HEK293 (cell line): ENCODE measurements at regions not wholly inside any gene's neighbourhood (a gene's known extent, or its start where the extent isn't known, plus 50 kb on each side); places are given as distances from the start of the nearest gene placed in this dataset.

ENCODE experiments used
- CTCF ChIA-PET: fragments of 350-600 bp; formaldehyde crosslinking; extraction: SDS; loops from one replicate; lab custom pipeline; 2021; ENCODE audit warnings: antibody characterized with exemption; lab: Yijun Ruan, JAX
- POLR2A ChIA-PET: fragments of 300-600 bp; formaldehyde crosslinking; extraction: SDS; loops from one replicate; lab custom pipeline; 2020; ENCODE audit warnings: antibody characterized with exemption, inconsistent platforms; lab: Yijun Ruan, JAX
- H3K27ac ChIP-seq: fragments of 200-500 bp; sonication (Bioruptor generic); 2 replicates; pipeline ENCODE4 v1.5.1; 2014; ENCODE audit warnings: low read depth, low read length, control low read depth, inconsistent platforms; ENCODE audit errors: extremely low read depth
- H3K36me3 ChIP-seq, 2 experiments: fragments of 200-500 bp in 1 of 2; sonication (Bioruptor generic) in 1 of 2; 1 replicate in 1 of 2; 2 replicates in 1 of 2; pipeline ENCODE4 v1.5.1; 2014 to 2017; ENCODE audit warnings: inconsistent platforms in 2 of 2, low read length in 2 of 2; ENCODE audit not compliant: control insufficient read depth in 2 of 2, insufficient read depth in 1 of 2
- H3K4me1 ChIP-seq: fragments of 200-500 bp; sonication (Bioruptor generic); 2 replicates; pipeline ENCODE4 v1.5.1; 2014; ENCODE audit warnings: mild to moderate bottlenecking, low read length, inconsistent platforms; ENCODE audit not compliant: control insufficient read depth, insufficient read depth
- H3K4me3 ChIP-seq: 2 replicates; pipeline ENCODE4 v1.5.1; 2011; ENCODE audit warnings: low read depth, mild to moderate bottlenecking, control low read depth, low read length, moderate library complexity
- H3K9me3 ChIP-seq: fragments of 200-500 bp; sonication (Bioruptor generic); 2 replicates; pipeline ENCODE4 v1.5.1; 2014; ENCODE audit warnings: low read depth, low read length, inconsistent platforms; ENCODE audit not compliant: control insufficient read depth, insufficient read depth
- ELK4 ChIP-seq: IDR thresholded peaks from 2 replicates; pipeline ENCODE4 v1.6.1; 2011; ENCODE audit warnings: mild to moderate bottlenecking, low read depth, low read length, borderline replicate concordance
- HOXC10 ChIP-seq: sonication (generic); formaldehyde crosslinking; IDR thresholded peaks from 2 replicates; pipeline ENCODE4 v1.8.1; 2023; ENCODE audit warnings: mild to moderate bottlenecking, missing genetic modification reagents
- MYNN ChIP-seq: fragments of 450-650 bp; formaldehyde crosslinking; IDR thresholded peaks from 2 replicates; pipeline ENCODE4 v1.5.1; 2016; ENCODE audit warnings: missing biosample characterization, missing genetic modification characterization, borderline replicate concordance
- WT1 ChIP-seq: fragments of 450-650 bp; formaldehyde crosslinking; IDR thresholded peaks from 2 replicates; pipeline ENCODE4 v1.5.1; 2016; ENCODE audit warnings: missing biosample characterization, missing genetic modification characterization
- ZNF138 ChIP-seq: fragments of 450-650 bp; formaldehyde crosslinking; IDR thresholded peaks from 2 replicates; pipeline ENCODE4 v1.5.1; 2016; ENCODE audit warnings: missing biosample characterization, missing genetic modification characterization, borderline replicate concordance
- ZNF175 ChIP-seq: fragments of 450-650 bp; formaldehyde crosslinking; IDR thresholded peaks from 2 replicates; pipeline ENCODE4 v1.5.1; 2016; ENCODE audit warnings: missing biosample characterization, missing genetic modification characterization
- ZNF214 ChIP-seq: fragments of 450-650 bp; formaldehyde crosslinking; IDR thresholded peaks from 2 replicates; pipeline ENCODE4 v1.5.1; 2017; ENCODE audit warnings: missing biosample characterization, mild to moderate bottlenecking, missing genetic modification characterization, borderline replicate concordance
- ZNF24 ChIP-seq: fragments of 450-650 bp; formaldehyde crosslinking; IDR thresholded peaks from 2 replicates; pipeline ENCODE4 v1.5.1; 2016; ENCODE audit warnings: missing biosample characterization, missing genetic modification characterization
- ZNF394 ChIP-seq: fragments of 450-650 bp; formaldehyde crosslinking; IDR thresholded peaks from 2 replicates; pipeline ENCODE4 v1.5.1; 2016; ENCODE audit warnings: missing biosample characterization, missing genetic modification characterization, mild to moderate bottlenecking, moderate library complexity, borderline replicate concordance
- ZNF404 ChIP-seq: fragments of 450-650 bp; formaldehyde crosslinking; IDR thresholded peaks from 2 replicates; pipeline ENCODE4 v1.5.1; 2017; ENCODE audit warnings: missing biosample characterization, missing genetic modification characterization
- ZNF513 ChIP-seq: fragments of 450-650 bp; IDR thresholded peaks from 2 replicates; pipeline ENCODE4 v1.5.1; 2018; ENCODE audit warnings: missing biosample characterization, missing genetic modification characterization
- ZNF530 ChIP-seq: fragments of 450-650 bp; formaldehyde crosslinking; IDR thresholded peaks from 2 replicates; pipeline ENCODE4 v1.5.1; 2016; ENCODE audit warnings: low read depth, missing biosample characterization, missing genetic modification characterization
- ZNF555 ChIP-seq: fragments of 450-650 bp; formaldehyde crosslinking; conservative IDR thresholded peaks from 2 replicates; pipeline ENCODE4 v1.5.1; 2017; ENCODE audit warnings: missing biosample characterization, mild to moderate bottlenecking, missing genetic modification characterization, inconsistent platforms
- ZNF585B ChIP-seq: fragments of 450-650 bp; formaldehyde crosslinking; IDR thresholded peaks from 2 replicates; pipeline ENCODE4 v1.5.1; 2016; ENCODE audit warnings: missing biosample characterization, missing genetic modification characterization
- ZNF624 ChIP-seq: fragments of 450-650 bp; formaldehyde crosslinking; IDR thresholded peaks from 2 replicates; pipeline ENCODE4 v1.5.1; 2017; ENCODE audit warnings: missing biosample characterization, missing genetic modification characterization
- ZNF629 ChIP-seq: fragments of 450-650 bp; formaldehyde crosslinking; IDR thresholded peaks from 2 replicates; pipeline ENCODE4 v1.5.1; 2017; ENCODE audit warnings: missing biosample characterization, missing genetic modification characterization
- ZSCAN16 ChIP-seq: fragments of 450-650 bp; formaldehyde crosslinking; IDR thresholded peaks from 2 replicates; pipeline ENCODE4 v1.5.1; 2016; ENCODE audit warnings: missing biosample characterization, missing genetic modification characterization
- ZXDB ChIP-seq: fragments of 450-650 bp; formaldehyde crosslinking; IDR thresholded peaks from 2 replicates; pipeline ENCODE4 v1.5.1; 2016; ENCODE audit warnings: missing biosample characterization, missing genetic modification characterization
- TF ChIP-seq, protein P1 (sequence below): fragments of 450-650 bp; formaldehyde crosslinking; IDR thresholded peaks from 2 replicates; pipeline ENCODE4 v1.5.1; 2016; ENCODE audit warnings: missing biosample characterization, missing genetic modification characterization
- TF ChIP-seq, protein P2 (sequence below): fragments of 450-650 bp; formaldehyde crosslinking; IDR thresholded peaks from 2 replicates; pipeline ENCODE4 v1.5.1; 2016; ENCODE audit warnings: missing biosample characterization, missing genetic modification characterization
- TF ChIP-seq, protein P3 (sequence below): fragments of 450-650 bp; formaldehyde crosslinking; IDR thresholded peaks from 2 replicates; pipeline ENCODE4 v1.5.1; 2016; ENCODE audit warnings: missing biosample characterization, missing genetic modification characterization

GRCh38 chr6:76533661-76534060, 461.2 kb upstream of the IMPG1 start:
- Histone ChIP-seq H3K36me3 (no peaks in the 10 kb centered on the region), H3K4me1 (no peaks in the 10 kb centered on the region), H3K4me3 (no peak overlapping the region), H3K27ac (no peak overlapping the region)
- POLR2A ChIA-PET = no interaction called here
- no peak for TF ChIP-seq WT1
- TF ChIP-seq ELK4 = no peak
- TF ChIP-seq ZNF530 (tag by site-specific recombination) = no peak
- no peak for TF ChIP-seq ZNF513 (tag by site-specific recombination)
- TF ChIP-seq ZNF629 = no peak
- no peak for TF ChIP-seq ZXDB (tag by site-specific recombination)
- no peak for TF ChIP-seq ZNF555 (tag by site-specific recombination)
- no peak for TF ChIP-seq ZNF394 (tag by site-specific recombination)
- TF ChIP-seq, protein P1, sequence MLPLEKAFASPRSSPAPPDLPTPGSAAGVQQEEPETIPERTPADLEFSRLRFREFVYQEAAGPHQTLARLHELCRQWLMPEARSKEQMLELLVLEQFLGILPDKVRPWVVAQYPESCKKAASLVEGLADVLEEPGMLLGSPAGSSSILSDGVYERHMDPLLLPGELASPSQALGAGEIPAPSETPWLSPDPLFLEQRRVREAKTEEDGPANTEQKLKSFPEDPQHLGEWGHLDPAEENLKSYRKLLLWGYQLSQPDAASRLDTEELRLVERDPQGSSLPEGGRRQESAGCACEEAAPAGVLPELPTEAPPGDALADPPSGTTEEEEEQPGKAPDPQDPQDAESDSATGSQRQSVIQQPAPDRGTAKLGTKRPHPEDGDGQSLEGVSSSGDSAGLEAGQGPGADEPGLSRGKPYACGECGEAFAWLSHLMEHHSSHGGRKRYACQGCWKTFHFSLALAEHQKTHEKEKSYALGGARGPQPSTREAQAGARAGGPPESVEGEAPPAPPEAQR = no peak
- TF ChIP-seq ZSCAN16 = no peak
- TF ChIP-seq MYNN (tag by site-specific recombination) = no peak
- no peak for TF ChIP-seq ZNF175
- no peak for TF ChIP-seq ZNF214 (tag by site-specific recombination)
- TF ChIP-seq ZNF24 (tag by site-specific recombination) = no peak
- no peak for TF ChIP-seq ZNF404 (tag by site-specific recombination)
- TF ChIP-seq, protein P2, sequence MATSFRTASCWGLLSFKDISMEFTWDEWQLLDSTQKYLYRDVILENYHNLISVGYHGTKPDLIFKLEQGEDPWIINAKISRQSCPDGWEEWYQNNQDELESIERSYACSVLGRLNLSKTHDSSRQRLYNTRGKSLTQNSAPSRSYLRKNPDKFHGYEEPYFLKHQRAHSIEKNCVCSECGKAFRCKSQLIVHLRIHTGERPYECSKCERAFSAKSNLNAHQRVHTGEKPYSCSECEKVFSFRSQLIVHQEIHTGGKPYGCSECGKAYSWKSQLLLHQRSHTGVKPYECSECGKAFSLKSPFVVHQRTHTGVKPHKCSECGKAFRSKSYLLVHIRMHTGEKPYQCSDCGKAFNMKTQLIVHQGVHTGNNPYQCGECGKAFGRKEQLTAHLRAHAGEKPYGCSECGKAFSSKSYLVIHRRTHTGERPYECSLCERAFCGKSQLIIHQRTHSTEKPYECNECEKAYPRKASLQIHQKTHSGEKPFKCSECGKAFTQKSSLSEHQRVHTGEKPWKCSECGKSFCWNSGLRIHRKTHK (tag by site-specific recombination) = no peak
- TF ChIP-seq, all 188 proteins: peak for 0
- H3K9me3 ChIP-seq = no peaks in the 10 kb centered on the region
- CTCF ChIA-PET = no interaction called here

GRCh38 chr6:76532647-76533046, 460.2 kb upstream of the IMPG1 start:
- no peaks in the 10 kb centered on the region for H3K9me3 ChIP-seq
- no peak overlapping the region for H3K4me3 ChIP-seq
- CTCF ChIA-PET = no interaction called here
- POLR2A ChIA-PET = no interaction called here
- TF ChIP-seq, protein P3, sequence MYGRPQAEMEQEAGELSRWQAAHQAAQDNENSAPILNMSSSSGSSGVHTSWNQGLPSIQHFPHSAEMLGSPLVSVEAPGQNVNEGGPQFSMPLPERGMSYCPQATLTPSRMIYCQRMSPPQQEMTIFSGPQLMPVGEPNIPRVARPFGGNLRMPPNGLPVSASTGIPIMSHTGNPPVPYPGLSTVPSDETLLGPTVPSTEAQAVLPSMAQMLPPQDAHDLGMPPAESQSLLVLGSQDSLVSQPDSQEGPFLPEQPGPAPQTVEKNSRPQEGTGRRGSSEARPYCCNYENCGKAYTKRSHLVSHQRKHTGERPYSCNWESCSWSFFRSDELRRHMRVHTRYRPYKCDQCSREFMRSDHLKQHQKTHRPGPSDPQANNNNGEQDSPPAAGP (tag by site-specific recombination) = no peak
- TF ChIP-seq HOXC10 (CRISPR knock-in tag) (no peak), ZNF585B (no peak), ZNF624 (no peak), ZNF138 (tag by site-specific recombination) (no peak)
- H3K36me3 ChIP-seq = no peaks in the 10 kb centered on the region
- H3K27ac ChIP-seq = no peak overlapping the region
- no peaks in the 10 kb centered on the region for H3K4me1 ChIP-seq
